ENCODE measurements at regions not wholly inside any gene's neighbourhood (a gene's known extent, or its start where the extent isn't known, plus 50 kb on each side); places are given as distances from the start of the nearest gene placed in this dataset.

- no peak for DNase-seq
- H2AFZ ChIP-seq (ENCODE audit: low read length), result no peak overlapping the region
- no peak overlapping the region for H3K9ac ChIP-seq (ENCODE audit: low read length)
- H3K27ac ChIP-seq (ENCODE audit: low read length), result no peak overlapping the region
- no peaks in the 10 kb centered on the region for H3K9me3 ChIP-seq (replicated peaks; ENCODE audit: insufficient read depth, low read length)
- no peaks in the 10 kb centered on the region for H3K9me2 ChIP-seq (replicated peaks; ENCODE audit: insufficient read depth, low read length)
- H4K20me1 ChIP-seq (ENCODE audit: insufficient read depth, low read length), result no peaks in the 10 kb centered on the region
- H3K27me3 ChIP-seq (replicated peaks; ENCODE audit: insufficient read depth, low read length), result no peaks in the 10 kb centered on the region
- H3K36me3 ChIP-seq (replicated peaks; ENCODE audit: insufficient read depth, low read length), result no peaks in the 10 kb centered on the region
- TF ChIP-seq EZH2 (optimal IDR thresholded peaks at IDR 0.05; ENCODE audit: low read depth, low read length) (no peak), EZH2phosphoT487 (IDR thresholded peaks at IDR 0.05; ENCODE audit: low read length) (no peak)
- TF ChIP-seq, protein P1, sequence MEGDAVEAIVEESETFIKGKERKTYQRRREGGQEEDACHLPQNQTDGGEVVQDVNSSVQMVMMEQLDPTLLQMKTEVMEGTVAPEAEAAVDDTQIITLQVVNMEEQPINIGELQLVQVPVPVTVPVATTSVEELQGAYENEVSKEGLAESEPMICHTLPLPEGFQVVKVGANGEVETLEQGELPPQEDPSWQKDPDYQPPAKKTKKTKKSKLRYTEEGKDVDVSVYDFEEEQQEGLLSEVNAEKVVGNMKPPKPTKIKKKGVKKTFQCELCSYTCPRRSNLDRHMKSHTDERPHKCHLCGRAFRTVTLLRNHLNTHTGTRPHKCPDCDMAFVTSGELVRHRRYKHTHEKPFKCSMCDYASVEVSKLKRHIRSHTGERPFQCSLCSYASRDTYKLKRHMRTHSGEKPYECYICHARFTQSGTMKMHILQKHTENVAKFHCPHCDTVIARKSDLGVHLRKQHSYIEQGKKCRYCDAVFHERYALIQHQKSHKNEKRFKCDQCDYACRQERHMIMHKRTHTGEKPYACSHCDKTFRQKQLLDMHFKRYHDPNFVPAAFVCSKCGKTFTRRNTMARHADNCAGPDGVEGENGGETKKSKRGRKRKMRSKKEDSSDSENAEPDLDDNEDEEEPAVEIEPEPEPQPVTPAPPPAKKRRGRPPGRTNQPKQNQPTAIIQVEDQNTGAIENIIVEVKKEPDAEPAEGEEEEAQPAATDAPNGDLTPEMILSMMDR (IDR thresholded peaks at IDR 0.05; ENCODE audit: low read length), result no peak
- H3K79me2 ChIP-seq (ENCODE audit: low read length), result no peaks in the 10 kb centered on the region
- H3K4me1 ChIP-seq (ENCODE audit: low read length), result no peaks in the 10 kb centered on the region
- no peak overlapping the region for H3K4me2 ChIP-seq (ENCODE audit: low read depth, low read length)
- no peak overlapping the region for H3K4me3 ChIP-seq (ENCODE audit: low read length)
- no peaks in the 10 kb centered on the region for H3F3A ChIP-seq (ENCODE audit: insufficient read depth, low read length)
Measured at GRCh38 chr1:104804147-104804546, 1054.4 kb downstream of the AMY1C start.

GRCh38 chr1:104807590-104807989 lies 1057.9 kb downstream of the AMY1C start:
- no peak overlapping the region for H3K9ac ChIP-seq (ENCODE audit: low read length)
- H2AFZ ChIP-seq (ENCODE audit: low read length), result no peak overlapping the region
- no peak for DNase-seq
- no peaks in the 10 kb centered on the region for H3K9me2 ChIP-seq (replicated peaks; ENCODE audit: insufficient read depth, low read length)
- no peaks in the 10 kb centered on the region for H3K9me3 ChIP-seq (replicated peaks; ENCODE audit: insufficient read depth, low read length)
- H3F3A ChIP-seq (ENCODE audit: insufficient read depth, low read length), result no peaks in the 10 kb centered on the region
- H3K36me3 ChIP-seq (replicated peaks; ENCODE audit: insufficient read depth, low read length), result no peaks in the 10 kb centered on the region
- no peaks in the 10 kb centered on the region for H3K4me1 ChIP-seq (ENCODE audit: low read length)
- H4K20me1 ChIP-seq (ENCODE audit: insufficient read depth, low read length), result no peaks in the 10 kb centered on the region
- TF ChIP-seq EZH2 (optimal IDR thresholded peaks at IDR 0.05; ENCODE audit: low read depth, low read length), result no peak
- no peak for TF ChIP-seq EZH2phosphoT487 (IDR thresholded peaks at IDR 0.05; ENCODE audit: low read length)
- TF ChIP-seq, protein P1 (IDR thresholded peaks at IDR 0.05; ENCODE audit: low read length), result no peak
- H3K79me2 ChIP-seq (ENCODE audit: low read length), result no peaks in the 10 kb centered on the region
- H3K27me3 ChIP-seq (replicated peaks; ENCODE audit: insufficient read depth, low read length), result no peaks in the 10 kb centered on the region
- no peak overlapping the region for H3K4me3 ChIP-seq (ENCODE audit: low read length)
- H3K4me2 ChIP-seq (ENCODE audit: low read depth, low read length), result no peak overlapping the region
- H3K27ac ChIP-seq (ENCODE audit: low read length), result no peak overlapping the region

- no peak overlapping the region for H3K27ac ChIP-seq (ENCODE audit: low read length)
- H3K36me3 ChIP-seq (replicated peaks; ENCODE audit: insufficient read depth, low read length), result no peaks in the 10 kb centered on the region
- no peak overlapping the region for H3K4me3 ChIP-seq (ENCODE audit: low read length)
- H3K4me2 ChIP-seq (ENCODE audit: low read depth, low read length), result no peak overlapping the region
- TF ChIP-seq EZH2 (optimal IDR thresholded peaks at IDR 0.05; ENCODE audit: low read depth, low read length) (no peak), EZH2phosphoT487 (IDR thresholded peaks at IDR 0.05; ENCODE audit: low read length) (no peak)
- TF ChIP-seq, protein P1 (IDR thresholded peaks at IDR 0.05; ENCODE audit: low read length), result no peak
- H3K27me3 ChIP-seq (replicated peaks; ENCODE audit: insufficient read depth, low read length), result no peaks in the 10 kb centered on the region
- H3K9me3 ChIP-seq (replicated peaks; ENCODE audit: insufficient read depth, low read length), result no peaks in the 10 kb centered on the region
- H3F3A ChIP-seq (ENCODE audit: insufficient read depth, low read length), result no peaks in the 10 kb centered on the region
- H4K20me1 ChIP-seq (ENCODE audit: insufficient read depth, low read length), result no peaks in the 10 kb centered on the region
- no peak overlapping the region for H2AFZ ChIP-seq (ENCODE audit: low read length)
- no peak overlapping the region for H3K9ac ChIP-seq (ENCODE audit: low read length)
- no peaks in the 10 kb centered on the region for H3K4me1 ChIP-seq (ENCODE audit: low read length)
- no peak for DNase-seq
- H3K79me2 ChIP-seq (ENCODE audit: low read length), result no peaks in the 10 kb centered on the region
- no peaks in the 10 kb centered on the region for H3K9me2 ChIP-seq (replicated peaks; ENCODE audit: insufficient read depth, low read length)
Measured at GRCh38 chr1:104825401-104825800, 1075.7 kb downstream of the AMY1C start.

Data from MM.1S (cell line).